ENCODE measurements at regions not wholly inside any gene's neighbourhood (a gene's known extent, or its start where the extent isn't known, plus 50 kb on each side); places are given as distances from the start of the nearest gene placed in this dataset.
"Not testable (repeated sequence)": the region's sequence is repeated elsewhere in the genome, so short reads cannot be mapped to it uniquely, and the experiment has no call there.

GRCh38 chr10:64636461-64636860 lies 1115.3 kb downstream of the REEP3 start:
- in situ Hi-C loops (cut with HindIII; ENCODE audit: low pct_unique_long_range_greater_than_20kb, low sequenced_read_pairs) = no loop called here
- TF ChIP-seq JUND (IDR thresholded peaks at IDR 0.05; ENCODE audit: low read depth) = no peak
- DNase-seq (ENCODE audit: low read depth in 1 of 2, low spot score in 1 of 2) = no peak

- TF ChIP-seq JUND (IDR thresholded peaks at IDR 0.05; ENCODE audit: low read depth) = no peak
- in situ Hi-C loops (cut with HindIII; ENCODE audit: low pct_unique_long_range_greater_than_20kb, low sequenced_read_pairs) = no loop called here
- DNase-seq (ENCODE audit: low read depth in 1 of 2, low spot score in 1 of 2) = no peak
These were observed 1116.7 kb downstream of the REEP3 start for GRCh38 chr10:64637939-64638338.

GRCh38 chr10:64648915-64649314 lies 1127.7 kb downstream of the REEP3 start:
- TF ChIP-seq JUND (IDR thresholded peaks at IDR 0.05; ENCODE audit: low read depth) = no peak
- peak in 1 of 2 experiments; percentile 64 for DNase-seq (ENCODE audit: low read depth in 1 of 2, low spot score in 1 of 2)

GRCh38 chr10:64658528-64658927 lies 1137.3 kb downstream of the REEP3 start:
- no peak for TF ChIP-seq JUND (IDR thresholded peaks at IDR 0.05; ENCODE audit: low read depth)
- in situ Hi-C loops (cut with HindIII; ENCODE audit: low pct_unique_long_range_greater_than_20kb, low sequenced_read_pairs) = no loop called here
- DNase-seq (ENCODE audit: low read depth in 1 of 2, low spot score in 1 of 2) = no peak

More at GRCh38 chr10:64648915-64649314, 1127.7 kb downstream of the REEP3 start:
- in situ Hi-C loops (cut with HindIII; ENCODE audit: low pct_unique_long_range_greater_than_20kb, low sequenced_read_pairs) = no loop called here

- in situ Hi-C loops (cut with HindIII; ENCODE audit: low pct_unique_long_range_greater_than_20kb, low sequenced_read_pairs) = no loop called here
These were observed 1138.1 kb downstream of the REEP3 start for GRCh38 chr10:64659311-64659710.

GRCh38 chr10:64682043-64682442 lies 1160.8 kb downstream of the REEP3 start:
- in situ Hi-C loops (cut with HindIII; ENCODE audit: low pct_unique_long_range_greater_than_20kb, low sequenced_read_pairs) = no loop called here
- DNase-seq (ENCODE audit: low read depth in 1 of 2, low spot score in 1 of 2) = no peak

More at GRCh38 chr10:64659311-64659710, 1138.1 kb downstream of the REEP3 start:
- DNase-seq (ENCODE audit: low read depth in 1 of 2, low spot score in 1 of 2) = no peak
- TF ChIP-seq JUND (IDR thresholded peaks at IDR 0.05; ENCODE audit: low read depth) = no peak

GRCh38 chr10:64690194-64690593 lies 1169.0 kb downstream of the REEP3 start:
- in situ Hi-C loops (cut with HindIII; ENCODE audit: low pct_unique_long_range_greater_than_20kb, low sequenced_read_pairs) = no loop called here
- no peak for DNase-seq (ENCODE audit: low read depth in 1 of 2, low spot score in 1 of 2)
- TF ChIP-seq JUND (IDR thresholded peaks at IDR 0.05; ENCODE audit: low read depth) = no peak

More at GRCh38 chr10:64682043-64682442, 1160.8 kb downstream of the REEP3 start:
- no peak for TF ChIP-seq JUND (IDR thresholded peaks at IDR 0.05; ENCODE audit: low read depth)

GRCh38 chr10:64699244-64699643 lies 1178.0 kb downstream of the REEP3 start:
- no peak for TF ChIP-seq JUND (IDR thresholded peaks at IDR 0.05; ENCODE audit: low read depth)
- in situ Hi-C loops (cut with HindIII; ENCODE audit: low pct_unique_long_range_greater_than_20kb, low sequenced_read_pairs) = no loop called here
- no peak for DNase-seq (ENCODE audit: low read depth in 1 of 2, low spot score in 1 of 2)

GRCh38 chr10:64702086-64702485 lies 1180.9 kb downstream of the REEP3 start:
- in situ Hi-C loops (cut with HindIII; ENCODE audit: low pct_unique_long_range_greater_than_20kb, low sequenced_read_pairs); DNase-seq (ENCODE audit: low read depth in 1 of 2, low spot score in 1 of 2): not testable (repeated sequence)

GRCh38 chr10:64708884-64709681 lies 1187.9 kb downstream of the REEP3 start:
- in situ Hi-C loops (cut with HindIII; ENCODE audit: low pct_unique_long_range_greater_than_20kb, low sequenced_read_pairs) = no loop called here
- DNase-seq (ENCODE audit: low read depth in 1 of 2, low spot score in 1 of 2) = no peak
- no peak for TF ChIP-seq JUND (IDR thresholded peaks at IDR 0.05; ENCODE audit: low read depth)

GRCh38 chr10:64726466-64726865 lies 1205.3 kb downstream of the REEP3 start:
- TF ChIP-seq JUND (IDR thresholded peaks at IDR 0.05; ENCODE audit: low read depth) = no peak
- in situ Hi-C loops (cut with HindIII; ENCODE audit: low pct_unique_long_range_greater_than_20kb, low sequenced_read_pairs) = no loop called here
- DNase-seq (ENCODE audit: low read depth in 1 of 2, low spot score in 1 of 2) = peak in 1 of 2 experiments; percentile 9

- no peak for DNase-seq (ENCODE audit: low read depth in 1 of 2, low spot score in 1 of 2)
- TF ChIP-seq JUND (IDR thresholded peaks at IDR 0.05; ENCODE audit: low read depth) = no peak
- in situ Hi-C loops (cut with HindIII; ENCODE audit: low pct_unique_long_range_greater_than_20kb, low sequenced_read_pairs) = no loop called here
These were observed 1209.8 kb downstream of the REEP3 start for GRCh38 chr10:64731016-64731415.

- in situ Hi-C loops (cut with HindIII; ENCODE audit: low pct_unique_long_range_greater_than_20kb, low sequenced_read_pairs) = no loop called here
- DNase-seq (ENCODE audit: low read depth in 1 of 2, low spot score in 1 of 2) = no peak
These were observed 1211.3 kb downstream of the REEP3 start for GRCh38 chr10:64732372-64732957.

More at GRCh38 chr10:64732372-64732957, 1211.3 kb downstream of the REEP3 start:
- no peak for TF ChIP-seq JUND (IDR thresholded peaks at IDR 0.05; ENCODE audit: low read depth)
